Type B pancreatic cell (in vitro differentiated cells): ENCODE measurements at regions not wholly inside any gene's neighbourhood (a gene's known extent, or its start where the extent isn't known, plus 50 kb on each side); places are given as distances from the start of the nearest gene placed in this dataset.

Experiments
- DNase-seq: peaks from one replicate; pipeline ENCODE4 v3.0.0; 2021; ENCODE audit warnings: mixed read lengths; ENCODE audit not compliant: unreplicated experiment; ENCODE audit errors: extremely low spot score
- H3K27ac Mint-ChIP-seq: 2 replicates; pipeline ENCODE4 v1.8.0; 2021; ENCODE audit warnings: mild to moderate bottlenecking, mixed read lengths
- H3K27me3 Mint-ChIP-seq: 2 replicates; pipeline ENCODE4 v1.8.0; 2021; ENCODE audit warnings: mixed read lengths
- H3K36me3 Mint-ChIP-seq: 2 replicates; pipeline ENCODE4 v1.8.0; 2021; ENCODE audit warnings: mixed read lengths
- H3K4me1 Mint-ChIP-seq: one replicate; pipeline ENCODE4 v1.8.0; 2021; ENCODE audit warnings: mixed read lengths; ENCODE audit not compliant: unreplicated experiment
- H3K4me3 Mint-ChIP-seq: 2 replicates; pipeline ENCODE4 v1.8.0; 2021; ENCODE audit warnings: mild to moderate bottlenecking, mixed read lengths
- H3K9me3 Mint-ChIP-seq: 2 replicates; pipeline ENCODE4 v1.8.0; 2021; ENCODE audit warnings: mixed read lengths
- CTCF ChIP-seq: fragments of 200-600 bp; sonication (generic); conservative IDR thresholded peaks from 2 replicates; pipeline ENCODE4 v1.5.0; 2021; ENCODE audit warnings: antibody characterized with exemption, mild to moderate bottlenecking

DNA sequence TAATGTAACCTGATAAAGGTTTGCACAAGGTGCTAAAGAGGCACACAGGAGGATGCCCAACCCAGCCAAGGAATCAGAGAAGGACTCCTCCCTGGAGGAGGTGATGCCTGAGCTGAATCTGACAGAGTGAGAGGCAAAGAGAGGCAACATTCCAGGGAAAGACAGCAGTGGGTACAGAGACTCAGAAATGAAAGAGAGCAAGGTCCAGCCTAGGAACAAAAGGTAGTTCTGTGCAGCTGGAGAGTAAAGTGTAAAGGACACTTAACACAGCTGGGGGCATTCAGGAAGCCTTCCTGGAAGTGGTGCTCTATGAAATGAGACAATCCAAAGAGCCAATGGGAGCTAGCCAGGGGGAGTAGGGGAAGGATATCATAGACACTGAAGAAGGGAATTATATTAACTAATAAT is 181.0 kb upstream of the GLI2 start:
- Mint-ChIP-seq H3K4me3 (no peak overlapping the region), H3K36me3 (no peaks in the 10 kb centered on the region), H3K27ac (peak overlapping the region; percentile 50), H3K9me3 (peaks cover 4% of the 10 kb centered on the region), H3K4me1 (peaks cover 23% of the 10 kb centered on the region), H3K27me3 (peaks cover 27% of the 10 kb centered on the region)
- TF ChIP-seq CTCF: no peak
- DNase-seq: no peak

GRCh38 chr2:120555092-120555491 is 180.6 kb upstream of the GLI2 start:
- TF ChIP-seq CTCF: no peak
- Mint-ChIP-seq H3K27me3 (peaks cover 27% of the 10 kb centered on the region), H3K4me3 (no peak overlapping the region), H3K36me3 (no peaks in the 10 kb centered on the region), H3K4me1 (peaks cover 23% of the 10 kb centered on the region), H3K9me3 (peaks cover 4% of the 10 kb centered on the region), H3K27ac (no peak overlapping the region)
- no peak for DNase-seq

GRCh38 chr2:120556911-120557310 is 178.8 kb upstream of the GLI2 start:
- Mint-ChIP-seq H3K36me3 (no peaks in the 10 kb centered on the region), H3K9me3 (peaks cover 4% of the 10 kb centered on the region), H3K27ac (no peak overlapping the region), H3K4me3 (no peak overlapping the region), H3K27me3 (peaks cover 22% of the 10 kb centered on the region), H3K4me1 (peaks cover 23% of the 10 kb centered on the region)
- no peak for DNase-seq
- no peak for TF ChIP-seq CTCF

- H3K27ac Mint-ChIP-seq: no peak overlapping the region
- H3K36me3 Mint-ChIP-seq: no peaks in the 10 kb centered on the region
- peaks cover 12% of the 10 kb centered on the region for H3K27me3 Mint-ChIP-seq
- TF ChIP-seq CTCF: no peak
- H3K9me3 Mint-ChIP-seq: peaks cover 4% of the 10 kb centered on the region
- H3K4me3 Mint-ChIP-seq: no peak overlapping the region
- H3K4me1 Mint-ChIP-seq: peaks cover 16% of the 10 kb centered on the region
- no peak for DNase-seq
Observed at GRCh38 chr2:120558847-120559246, 176.8 kb upstream of the GLI2 start.

GRCh38 chr2:120559401-120559800 is 176.3 kb upstream of the GLI2 start:
- no peak for TF ChIP-seq CTCF
- H3K9me3 Mint-ChIP-seq: peaks cover 4% of the 10 kb centered on the region
- peaks cover 15% of the 10 kb centered on the region for H3K4me1 Mint-ChIP-seq
- DNase-seq: no peak
- no peak overlapping the region for H3K4me3 Mint-ChIP-seq
- H3K36me3 Mint-ChIP-seq: no peaks in the 10 kb centered on the region
- H3K27me3 Mint-ChIP-seq: peaks cover 10% of the 10 kb centered on the region
- H3K27ac Mint-ChIP-seq: no peak overlapping the region

DNA sequence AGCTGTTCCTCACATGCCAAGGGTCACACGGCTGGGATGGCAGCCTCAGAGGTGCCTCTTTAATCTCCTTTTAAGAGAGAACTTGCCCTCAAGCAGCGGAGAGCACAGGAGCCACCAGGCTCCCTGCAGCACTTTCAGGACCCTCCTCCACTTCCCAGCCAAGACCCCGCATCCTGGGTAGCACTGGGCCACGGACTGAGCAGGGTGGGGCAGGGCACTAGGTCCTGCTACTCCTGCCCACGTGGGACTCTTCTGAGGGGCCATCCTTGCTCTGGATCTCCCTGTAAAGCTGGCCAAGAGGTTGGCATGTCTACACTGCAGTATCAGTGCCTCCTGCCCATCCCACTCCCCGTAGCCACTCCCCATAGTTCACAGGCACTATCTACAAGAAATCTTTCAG is 175.3 kb upstream of the GLI2 start:
- H3K27me3 Mint-ChIP-seq: peaks cover 6% of the 10 kb centered on the region
- peaks cover 12% of the 10 kb centered on the region for H3K4me1 Mint-ChIP-seq
- no peaks in the 10 kb centered on the region for H3K36me3 Mint-ChIP-seq
- TF ChIP-seq CTCF: no peak
- no peak overlapping the region for H3K4me3 Mint-ChIP-seq
- H3K9me3 Mint-ChIP-seq: peaks cover 4% of the 10 kb centered on the region
- no peak overlapping the region for H3K27ac Mint-ChIP-seq
- no peak for DNase-seq
